Heart right ventricle (tissue), 16 donors: ENCODE measurements at regions not wholly inside any gene's neighbourhood (a gene's known extent, or its start where the extent isn't known, plus 50 kb on each side); places are given as distances from the start of the nearest gene placed in this dataset.
"Not testable (repeated sequence)": the region's sequence is repeated elsewhere in the genome, so short reads cannot be mapped to it uniquely, and the experiment has no call there.

Experiments
- ATAC-seq, 8 donors: fragments of 200-7000 bp; cut with Tn5 transposase; one replicate each; pipeline ENCODE4 v1.9.1; 2020; ENCODE audit warnings: mild to moderate bottlenecking in 8 of 8, moderate library complexity in 8 of 8, moderate number of reproducible peaks in 1 of 8
- DNase-seq, 2 donors: peaks; one replicate each; pipeline ENCODE4 v3.0.0-alpha.2; 2020
- H3K27ac ChIP-seq, 10 donors: fragments of 200-600 bp; sonication (generic) in 2 of 10; one replicate each; pipeline versions ENCODE4 v1.5.0 to v1.8.0; 2020 to 2022; ENCODE audit warnings: mild to moderate bottlenecking in 3 of 10
- H3K27me3 ChIP-seq, 7 donors: fragments of 200-600 bp; one replicate each; pipeline ENCODE4 v1.8.0; 2021 to 2022; ENCODE audit warnings: mild to moderate bottlenecking in 2 of 7
- H3K36me3 ChIP-seq, 9 donors: fragments of 200-600 bp; sonication (generic) in 1 of 9; one replicate each; pipeline versions ENCODE4 v1.5.0 to v1.8.0; 2020 to 2022; ENCODE audit warnings: mild to moderate bottlenecking in 2 of 9
- H3K4me1 ChIP-seq, 9 donors: fragments of 200-600 bp; sonication (generic) in 1 of 9; one replicate each; pipeline versions ENCODE4 v1.5.0 to v1.8.0; 2020 to 2022; ENCODE audit warnings: mild to moderate bottlenecking in 4 of 9
- H3K4me3 ChIP-seq, 10 donors: fragments of 200-600 bp; sonication (generic) in 2 of 10; one replicate each; pipeline versions ENCODE4 v1.5.0 to v1.8.0; 2020 to 2022; ENCODE audit warnings: mild to moderate bottlenecking in 7 of 10, moderate library complexity in 2 of 10
- H3K9me3 ChIP-seq, 11 donors: fragments of 200-600 bp in 10 of 11; sonication (generic) in 2 of 11; one replicate each; pipeline versions ENCODE4 v1.5.0 to v1.8.0; 2013 to 2022; ENCODE audit warnings: mild to moderate bottlenecking in 2 of 11, control low read depth in 1 of 11, moderate library complexity in 1 of 11
- WGBS, 2 donors: extraction: QIAGEN DNeasy Blood & Tissue Kit; methylation state at CpG; one replicate each; pipeline ENCODE4 v1.1.7; 2013; ENCODE audit warnings: inconsistent platforms in 1 of 2; 5-methylcytosine and 5-hydroxymethylcytosine counted together
- intact Hi-C, 10 donors: fragments of 100-400 bp; cut with DNase I; formaldehyde crosslinking; loops; one replicate each; pipeline versions ENCODE4 v1.11.1 to v1.14.2; 2022
- donor health status: Arrhythmogenic right ventricular cardiomyopathy.
- donor health status: ischemic (EF 13 %, LVEDD 7.1; RV severe dilation, severe dysfunction).
- donor health status: healthy with polysubstance abuse.
- donor health status: DM: no; HTN: yes; CAD: no.
- donor health status: DM: no; HTN: no; CAD: no.
- donor health status: ischemic (EF 25% LVEDD 6.9; RV normal size, moderate dysfunction).
- donor health status: ischemic (EF 25% LVEDD 5.7; RV mildly dilated, moderate dysfunction).
- donor health status: healthy.
- donor health status: DM: yes; HTN: yes; CAD: no.
- donor health status: Ischemic cardiomyopathy.
- donor health status: ischemic (EF 35%, LVEDD 5.7; RV mildly dilated, moderate dysfunction).
- donor health status: nonischemic (EF 11% LVEDD 7.7; RV severe dilation, severe dysfunction).
- donor health status: DM: yes; HTN: yes; CAD: no.
- donor health status: PGD.
- donor health status: ischemic (EF 29% LVEDD 5.4; RV normal size, mild dysfunction).
- donor health status: nonischemic (EF 23%, LVEDD 6.1; RV moderate dilation, normal function).

DNA sequence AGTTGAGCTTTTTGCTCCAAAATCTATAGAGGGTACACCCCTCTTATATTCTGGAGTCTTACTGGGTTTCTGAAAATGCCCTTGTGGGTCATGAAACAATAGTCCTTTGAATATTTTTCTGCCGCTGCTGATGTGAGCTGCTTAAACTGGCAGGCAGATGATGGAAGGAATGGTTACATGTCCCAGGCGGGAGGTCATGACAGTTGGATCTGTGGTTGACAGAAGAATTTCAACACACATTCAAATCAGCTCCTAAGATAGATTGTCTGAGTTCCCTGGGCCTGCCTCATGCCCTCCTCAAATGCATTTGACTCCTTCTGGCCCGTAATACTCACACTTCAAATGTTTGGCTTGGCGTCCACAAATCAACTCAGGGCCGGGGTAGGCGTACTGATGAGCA lies 105.0 kb upstream of the IKBKE start:
- H3K4me1 ChIP-seq, intact Hi-C loops, H3K36me3 ChIP-seq, DNase-seq, H3K9me3 ChIP-seq, H3K4me3 ChIP-seq, H3K27me3 ChIP-seq, H3K27ac ChIP-seq: not testable (repeated sequence)
- peak in 6 of 8 donors; percentile 11 to 58 (median 40) for ATAC-seq
- 51 to 82% methylated on average over 2 to 6 of the region's 6 CpGs for WGBS, 2 donors

GRCh38 chr1:206366131-206366530 lies 104.1 kb upstream of the IKBKE start:
- H3K36me3 ChIP-seq, H3K4me3 ChIP-seq, H3K27ac ChIP-seq, H3K27me3 ChIP-seq, intact Hi-C loops, DNase-seq, H3K4me1 ChIP-seq: not testable (repeated sequence)
- H3K9me3 ChIP-seq, result peaks cover 0 to 13% (median 0%) of the 10 kb centered on the region in 11 donors
- WGBS, 2 donors, result 85 to 96% methylated on average over 3 to 4 of the region's 5 CpGs
- ATAC-seq, result peak in 1 of 8 donors; percentile 14

- H3K36me3 ChIP-seq, H3K27ac ChIP-seq, intact Hi-C loops, H3K4me3 ChIP-seq, ATAC-seq, H3K4me1 ChIP-seq, DNase-seq, H3K27me3 ChIP-seq: not testable (repeated sequence)
- WGBS, 2 donors, result no CpG with 5 or more reads among the region's 1 CpG
- peaks cover 0 to 17% (median 0%) of the 10 kb centered on the region in 11 donors for H3K9me3 ChIP-seq
These were observed 103.5 kb upstream of the IKBKE start for GRCh38 chr1:206366772-206367171.

DNA sequence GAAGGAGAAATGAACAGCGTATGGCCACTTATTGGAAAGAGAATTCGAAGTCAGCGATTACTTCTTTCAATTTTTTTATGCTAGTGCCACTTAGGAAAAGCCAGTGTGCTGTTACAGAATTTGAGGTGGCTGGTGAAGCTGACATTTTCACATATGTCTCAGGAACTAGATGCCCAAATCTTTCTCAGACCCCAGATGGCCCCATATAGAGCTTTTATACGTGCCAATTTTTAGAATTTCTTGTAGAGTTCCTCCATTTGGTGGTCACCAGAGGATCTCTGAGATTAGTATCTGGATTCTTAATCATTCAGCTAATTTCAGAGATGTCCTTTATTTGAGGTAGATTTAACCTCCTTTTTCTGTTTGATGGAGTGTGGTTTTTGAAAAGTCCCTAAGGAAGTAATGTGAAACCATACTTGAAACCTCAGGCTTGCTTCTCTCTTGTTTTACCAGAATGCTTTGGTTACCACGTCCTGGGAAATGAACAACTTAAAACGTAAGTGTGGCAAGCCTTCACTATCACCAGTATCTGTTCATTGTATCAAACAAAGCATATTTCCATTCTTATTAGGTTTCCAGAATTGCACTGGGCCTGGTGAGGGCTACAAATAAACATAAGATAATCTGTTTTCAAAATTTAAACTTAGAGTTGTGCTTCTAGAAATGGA lies 102.2 kb upstream of the IKBKE start:
- intact Hi-C loops, DNase-seq, H3K4me1 ChIP-seq, H3K36me3 ChIP-seq, H3K4me3 ChIP-seq, H3K27me3 ChIP-seq, H3K27ac ChIP-seq, ATAC-seq: not testable (repeated sequence)
- WGBS, 2 donors, result 96 to 98% methylated on average over 3 of the region's 6 CpGs
- peaks cover 0 to 17% (median 0%) of the 10 kb centered on the region in 11 donors for H3K9me3 ChIP-seq

GRCh38 chr1:206374725-206375124 lies 95.6 kb upstream of the IKBKE start:
- H3K36me3 ChIP-seq, H3K4me3 ChIP-seq, H3K27me3 ChIP-seq, H3K4me1 ChIP-seq, DNase-seq, intact Hi-C loops: not testable (repeated sequence)
- ATAC-seq, result peak in 7 of 8 donors; percentile 58 to 80 (median 69)
- no CpG with 5 or more reads among the region's 5 CpGs for WGBS, 2 donors
- Histone ChIP-seq H3K27ac (peak overlapping the region in 1 of 10 donors; percentile 77), H3K9me3 (peaks cover 0 to 14% (median 0%) of the 10 kb centered on the region in 11 donors)

DNA sequence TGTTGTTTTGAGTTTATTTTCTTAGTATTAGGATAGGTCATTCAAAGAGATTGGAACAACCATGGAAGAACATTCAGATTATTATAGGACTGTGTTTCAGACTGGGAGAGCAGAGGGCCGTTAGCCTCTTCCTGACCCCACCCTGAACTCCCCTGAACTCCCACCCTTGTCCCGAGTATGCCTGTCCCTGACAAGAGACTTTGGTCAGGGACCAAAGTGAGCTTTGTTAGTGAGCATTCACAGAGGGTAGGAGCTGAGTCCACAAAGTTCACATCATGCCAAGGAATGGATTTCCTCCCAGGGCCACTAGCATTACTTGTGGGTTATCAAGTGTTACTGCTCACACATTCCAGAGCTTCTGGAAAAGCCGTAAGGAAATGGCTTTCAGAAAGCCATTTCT lies 94.7 kb upstream of the IKBKE start:
- intact Hi-C loops, H3K4me1 ChIP-seq, H3K9me3 ChIP-seq, H3K4me3 ChIP-seq, H3K27me3 ChIP-seq, DNase-seq, H3K36me3 ChIP-seq: not testable (repeated sequence)
- peak in 4 of 8 donors; percentile 18 to 30 (median 22) for ATAC-seq
- peak overlapping the region in 2 of 10 donors; percentile 36 to 77 for H3K27ac ChIP-seq
- WGBS, 2 donors, result 53 to 62% methylated on average over 2 of the region's 3 CpGs

GRCh38 chr1:206378506-206378905 lies 91.8 kb upstream of the IKBKE start:
- H3K9me3 ChIP-seq, H3K4me3 ChIP-seq, ATAC-seq, H3K27ac ChIP-seq, H3K4me1 ChIP-seq, DNase-seq, H3K27me3 ChIP-seq, intact Hi-C loops, H3K36me3 ChIP-seq: not testable (repeated sequence)
- WGBS, 2 donors, result 97 to 100% methylated on average over 7 of the region's 7 CpGs

DNA sequence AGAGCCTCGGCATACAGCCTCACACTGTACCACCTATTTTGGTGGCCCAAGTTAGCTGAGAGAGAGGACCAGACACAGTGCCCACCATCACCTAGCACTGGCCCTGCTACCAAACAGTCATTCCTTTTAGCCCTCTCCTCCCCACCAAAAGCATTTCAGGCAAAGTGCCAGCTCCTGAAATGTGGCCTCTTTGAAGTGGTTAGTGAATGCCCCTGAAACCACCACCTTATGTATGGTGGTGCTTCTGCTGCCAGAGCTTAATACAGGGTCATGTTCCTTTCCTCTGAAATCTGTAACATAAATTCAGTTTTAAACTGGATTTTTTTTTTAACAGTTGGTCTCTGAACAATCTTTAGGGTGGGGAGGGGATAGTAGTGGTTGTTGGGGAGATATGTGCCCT lies 91.0 kb upstream of the IKBKE start:
- H3K36me3 ChIP-seq, H3K9me3 ChIP-seq, H3K27ac ChIP-seq, H3K27me3 ChIP-seq, DNase-seq, ATAC-seq, H3K4me3 ChIP-seq, H3K4me1 ChIP-seq, intact Hi-C loops: not testable (repeated sequence)
- no CpG with 5 or more reads among the region's 1 CpG for WGBS, 2 donors

DNA sequence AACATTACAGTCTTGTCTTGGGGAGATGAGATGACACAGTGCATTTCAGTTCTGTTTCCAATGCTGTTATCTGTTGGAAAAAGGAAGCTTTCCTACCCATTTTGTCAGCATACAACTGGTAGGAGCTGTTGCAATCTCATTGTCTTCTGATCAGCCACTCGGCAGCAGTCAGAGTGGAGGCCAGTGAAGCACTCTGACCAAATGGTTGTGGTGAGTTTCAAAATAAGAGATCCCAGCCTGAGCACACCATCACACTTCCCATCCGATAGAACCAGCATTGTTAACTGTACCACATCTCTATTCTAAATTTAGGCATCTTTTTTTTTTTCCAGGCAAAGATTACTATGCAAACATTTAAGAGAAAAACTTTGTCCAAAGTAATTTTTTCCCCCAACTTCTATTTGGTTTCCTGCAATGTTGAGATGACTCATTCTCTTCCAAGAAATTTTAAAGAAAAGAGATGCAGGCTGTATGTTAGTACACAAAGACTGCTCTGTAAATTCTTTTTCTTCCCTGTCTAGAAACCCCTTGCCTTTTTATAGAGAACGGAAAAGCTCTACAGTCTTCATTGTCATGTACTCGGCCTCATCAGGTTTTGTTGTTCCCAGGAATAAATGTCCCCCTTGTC lies 90.0 kb upstream of the IKBKE start:
- intact Hi-C loops, H3K4me3 ChIP-seq, DNase-seq, H3K36me3 ChIP-seq, H3K9me3 ChIP-seq, H3K27me3 ChIP-seq, H3K4me1 ChIP-seq, H3K27ac ChIP-seq: not testable (repeated sequence)
- 30 to 40% methylated on average over 2 of the region's 4 CpGs for WGBS, 2 donors
- ATAC-seq, result peak; percentile 34 to 63 (median 42)
